Activated naive CD8-positive, alpha-beta T cell treated with anti-CD3 and anti-CD28 coated beads for 36 hours (primary cell): ENCODE measurements at regions not wholly inside any gene's neighbourhood (a gene's known extent, or its start where the extent isn't known, plus 50 kb on each side); places are given as distances from the start of the nearest gene placed in this dataset.

Experiments used
- DNase-seq: peaks from one replicate; pipeline ENCODE4 v3.0.0; 2021
- H3K27ac Mint-ChIP-seq: one replicate; pipeline ENCODE4 v1.8.0; 2022; ENCODE audit warnings: mild to moderate bottlenecking, moderate library complexity, mixed read lengths
- H3K27me3 Mint-ChIP-seq: one replicate; pipeline ENCODE4 v1.8.0; 2022; ENCODE audit warnings: mild to moderate bottlenecking, mixed read lengths
- H3K36me3 Mint-ChIP-seq: one replicate; pipeline ENCODE4 v1.8.0; 2021; ENCODE audit warnings: mild to moderate bottlenecking, mixed read lengths
- H3K4me1 Mint-ChIP-seq: one replicate; pipeline ENCODE4 v1.8.0; 2021; ENCODE audit warnings: mixed read lengths
- H3K4me3 Mint-ChIP-seq: one replicate; pipeline ENCODE4 v1.8.0; 2022; ENCODE audit warnings: mild to moderate bottlenecking, moderate library complexity, mixed read lengths
- H3K9me3 Mint-ChIP-seq: one replicate; pipeline ENCODE4 v1.8.0; 2022; ENCODE audit warnings: mixed read lengths

GRCh38 chr11:129307162-129307561 is 68.5 kb upstream of the BARX2 start:
- Mint-ChIP-seq H3K27ac (no peak overlapping the region), H3K27me3 (no peaks in the 10 kb centered on the region), H3K9me3 (no peaks in the 10 kb centered on the region), H3K4me3 (no peak overlapping the region), H3K36me3 (no peaks in the 10 kb centered on the region), H3K4me1 (no peaks in the 10 kb centered on the region)
- DNase-seq = no peak

GRCh38 chr11:129302386-129303101 is 73.1 kb upstream of the BARX2 start:
- H3K4me3 Mint-ChIP-seq = no peak overlapping the region
- peaks cover 25% of the 10 kb centered on the region for H3K27me3 Mint-ChIP-seq
- H3K27ac Mint-ChIP-seq = no peak overlapping the region
- peaks cover 4% of the 10 kb centered on the region for H3K4me1 Mint-ChIP-seq
- no peaks in the 10 kb centered on the region for H3K36me3 Mint-ChIP-seq
- no peaks in the 10 kb centered on the region for H3K9me3 Mint-ChIP-seq
- no peak for DNase-seq

DNA sequence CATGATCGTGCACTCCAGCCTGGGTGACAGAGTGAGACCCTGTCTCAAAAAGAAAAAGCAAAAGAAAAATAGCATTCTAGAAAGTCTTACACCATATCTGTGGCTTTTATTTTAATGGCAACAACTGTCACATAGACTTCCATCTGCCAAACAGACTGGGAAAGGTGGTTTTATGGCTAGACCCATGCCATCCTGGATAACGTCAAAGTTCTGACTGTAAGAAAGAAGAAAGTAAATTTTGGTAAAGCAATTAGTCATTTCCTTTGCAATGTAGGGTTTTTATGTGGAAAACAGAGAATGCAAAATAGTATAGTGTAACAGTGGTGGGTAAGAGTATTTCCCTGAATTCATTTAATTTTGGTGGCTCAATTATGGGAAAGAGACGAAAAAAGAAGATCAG is 75.5 kb upstream of the BARX2 start:
- Mint-ChIP-seq H3K27me3 (peaks cover 29% of the 10 kb centered on the region), H3K27ac (no peak overlapping the region), H3K9me3 (no peaks in the 10 kb centered on the region), H3K36me3 (no peaks in the 10 kb centered on the region), H3K4me3 (no peak overlapping the region), H3K4me1 (peaks cover 4% of the 10 kb centered on the region)
- no peak for DNase-seq

- Mint-ChIP-seq H3K27ac (no peak overlapping the region), H3K4me1 (peaks cover 4% of the 10 kb centered on the region), H3K9me3 (no peaks in the 10 kb centered on the region), H3K36me3 (no peaks in the 10 kb centered on the region), H3K27me3 (peaks cover 29% of the 10 kb centered on the region), H3K4me3 (no peak overlapping the region)
- no peak for DNase-seq
Measured at GRCh38 chr11:129298988-129299387, 76.7 kb upstream of the BARX2 start.

- H3K4me1 Mint-ChIP-seq = peaks cover 4% of the 10 kb centered on the region
- peaks cover 29% of the 10 kb centered on the region for H3K27me3 Mint-ChIP-seq
Measured at GRCh38 chr11:129295746-129296145, 79.9 kb upstream of the BARX2 start.

DNA sequence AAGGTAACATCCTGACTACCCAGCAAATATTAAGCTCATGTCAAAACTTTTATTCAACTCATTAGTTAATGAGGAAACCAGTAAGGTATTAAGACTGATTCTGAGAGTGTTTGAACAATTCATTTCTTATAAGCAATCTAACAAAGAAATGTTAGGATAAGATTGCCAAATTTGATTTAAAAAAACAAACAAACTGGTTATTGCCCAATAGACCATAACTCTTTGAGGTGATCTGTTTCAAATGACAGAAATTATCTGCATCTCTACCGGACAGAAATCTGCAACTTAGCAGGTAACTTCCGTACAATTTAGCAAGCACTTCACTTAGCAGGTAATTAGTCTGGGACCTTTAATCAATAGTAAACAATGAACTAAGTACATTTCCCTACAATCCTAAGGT is 82.9 kb upstream of the BARX2 start:
- peaks cover 17% of the 10 kb centered on the region for H3K27me3 Mint-ChIP-seq
- no peaks in the 10 kb centered on the region for H3K36me3 Mint-ChIP-seq
- no peaks in the 10 kb centered on the region for H3K4me1 Mint-ChIP-seq
- H3K4me3 Mint-ChIP-seq = no peak overlapping the region
- no peaks in the 10 kb centered on the region for H3K9me3 Mint-ChIP-seq
- H3K27ac Mint-ChIP-seq = no peak overlapping the region
- DNase-seq = no peak

More at GRCh38 chr11:129295746-129296145, 79.9 kb upstream of the BARX2 start:
- DNase-seq = no peak
- Mint-ChIP-seq H3K4me3 (no peak overlapping the region), H3K9me3 (no peaks in the 10 kb centered on the region), H3K36me3 (no peaks in the 10 kb centered on the region), H3K27ac (no peak overlapping the region)

DNA sequence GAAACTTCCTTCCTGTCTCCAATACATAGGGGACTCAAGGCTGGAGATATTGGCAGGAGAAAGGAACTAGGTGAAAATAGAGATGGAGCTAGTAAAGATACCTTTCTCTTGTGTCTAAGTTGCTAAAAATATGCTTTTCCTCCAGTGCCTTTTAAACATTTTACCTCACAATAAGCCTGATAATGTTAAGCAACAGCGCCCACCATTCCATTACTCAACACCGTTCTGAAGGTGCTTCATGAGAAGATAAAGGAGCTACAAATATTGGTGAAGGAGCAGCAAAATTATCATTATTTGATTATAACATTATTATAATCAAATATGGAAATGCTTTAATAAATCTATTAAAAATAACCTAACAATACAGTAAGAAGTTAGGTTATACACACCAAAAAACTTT is 83.6 kb upstream of the BARX2 start:
- Mint-ChIP-seq H3K36me3 (no peaks in the 10 kb centered on the region), H3K9me3 (no peaks in the 10 kb centered on the region), H3K27ac (no peak overlapping the region), H3K4me3 (no peak overlapping the region), H3K4me1 (no peaks in the 10 kb centered on the region), H3K27me3 (peaks cover 17% of the 10 kb centered on the region)
- DNase-seq = no peak

DNA sequence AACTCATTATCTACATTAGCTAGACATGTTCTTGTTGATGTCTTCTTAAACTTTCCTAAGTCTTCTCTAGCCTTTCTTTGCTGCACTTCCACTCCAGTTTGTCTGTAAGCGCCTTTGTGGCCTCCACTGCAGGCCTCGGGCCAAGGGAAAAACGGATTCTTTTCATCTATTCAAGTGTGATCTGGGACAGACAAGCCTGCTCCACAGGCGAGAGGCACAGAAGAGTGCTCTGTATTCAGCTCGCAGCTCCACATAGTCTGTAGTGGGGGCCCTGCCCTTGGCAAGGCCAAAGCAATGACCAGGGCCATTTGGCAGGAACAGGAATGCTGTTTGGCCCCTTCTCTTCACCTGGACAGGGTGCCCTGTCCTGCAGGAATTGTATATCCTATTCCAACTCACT is 84.1 kb upstream of the BARX2 start:
- no peak overlapping the region for H3K4me3 Mint-ChIP-seq

GRCh38 chr11:129290966-129291365 is 84.7 kb upstream of the BARX2 start:
- H3K27me3 Mint-ChIP-seq = peaks cover 13% of the 10 kb centered on the region
- H3K4me1 Mint-ChIP-seq = no peaks in the 10 kb centered on the region

More for the DNA sequence above, 84.1 kb upstream of the BARX2 start:
- H3K27me3 Mint-ChIP-seq = peaks cover 13% of the 10 kb centered on the region
- no peak for DNase-seq
- H3K4me1 Mint-ChIP-seq = no peaks in the 10 kb centered on the region
- no peaks in the 10 kb centered on the region for H3K36me3 Mint-ChIP-seq
- H3K27ac Mint-ChIP-seq = no peak overlapping the region
- no peaks in the 10 kb centered on the region for H3K9me3 Mint-ChIP-seq

DNA sequence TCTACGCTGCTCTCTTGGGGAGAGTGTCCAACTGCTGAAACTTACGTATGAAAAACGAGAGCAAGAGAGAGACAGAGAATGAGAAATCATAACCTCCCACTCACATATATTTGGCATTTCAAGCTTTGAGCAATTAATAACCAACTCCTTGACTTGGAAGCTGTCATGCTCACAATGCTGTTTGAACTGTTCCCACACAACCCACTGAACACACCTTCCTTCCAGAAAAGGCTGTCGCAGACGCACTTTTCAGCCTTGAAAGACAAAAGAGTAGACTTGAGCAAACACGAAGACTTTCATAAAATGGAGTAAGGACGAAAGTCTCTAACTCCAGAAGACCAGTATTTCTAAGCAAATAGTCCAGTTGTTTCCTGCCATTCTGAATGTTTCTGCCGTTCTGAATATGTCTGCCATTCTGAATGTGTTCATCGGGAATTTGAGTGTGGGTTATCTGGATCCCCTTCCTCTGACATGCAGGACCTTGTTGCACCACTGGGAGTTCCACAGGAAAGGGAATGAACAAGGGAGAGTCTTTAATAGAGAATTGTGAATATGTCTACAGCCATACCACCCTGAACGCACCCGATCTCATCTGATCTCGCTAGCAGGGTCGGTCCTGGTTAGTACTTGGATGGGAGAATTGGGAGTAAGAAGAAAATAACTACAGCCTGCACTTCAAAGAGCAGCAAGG is 86.2 kb upstream of the BARX2 start:
- H3K27ac Mint-ChIP-seq = no peak overlapping the region
- H3K4me1 Mint-ChIP-seq = no peaks in the 10 kb centered on the region
- peaks cover 13% of the 10 kb centered on the region for H3K27me3 Mint-ChIP-seq
- no peaks in the 10 kb centered on the region for H3K9me3 Mint-ChIP-seq
- no peak overlapping the region for H3K4me3 Mint-ChIP-seq
- no peaks in the 10 kb centered on the region for H3K36me3 Mint-ChIP-seq
- no peak for DNase-seq

More at GRCh38 chr11:129290966-129291365, 84.7 kb upstream of the BARX2 start:
- H3K4me3 Mint-ChIP-seq = no peak overlapping the region
- no peaks in the 10 kb centered on the region for H3K9me3 Mint-ChIP-seq
- H3K27ac Mint-ChIP-seq = no peak overlapping the region
- H3K36me3 Mint-ChIP-seq = no peaks in the 10 kb centered on the region
- DNase-seq = no peak

- Mint-ChIP-seq H3K4me1 (peaks cover 3% of the 10 kb centered on the region), H3K27me3 (peaks cover 12% of the 10 kb centered on the region)
- no peak for DNase-seq
Measured at GRCh38 chr11:129287920-129288319, 87.7 kb upstream of the BARX2 start.

DNA sequence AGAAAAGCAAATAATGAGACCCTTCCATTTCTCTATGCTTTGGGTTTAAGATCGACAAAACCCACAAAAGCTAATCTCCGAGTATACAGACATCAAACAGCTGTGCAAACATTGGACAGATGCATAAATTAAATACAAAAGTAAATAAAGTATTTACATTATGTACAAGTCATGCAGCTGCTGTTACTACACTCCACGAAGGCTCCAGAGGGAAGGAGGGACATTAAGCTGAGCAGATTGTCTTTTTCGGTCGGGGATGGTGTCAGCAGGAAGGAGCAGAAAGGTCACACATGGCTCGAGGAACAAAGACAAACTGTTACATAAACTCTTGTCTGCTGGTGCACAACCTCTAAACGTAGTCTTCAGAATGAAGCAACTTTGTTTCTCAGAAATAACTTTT is 88.8 kb upstream of the BARX2 start:
- peaks cover 12% of the 10 kb centered on the region for H3K27me3 Mint-ChIP-seq
- H3K36me3 Mint-ChIP-seq = no peaks in the 10 kb centered on the region
- H3K4me1 Mint-ChIP-seq = peaks cover 6% of the 10 kb centered on the region
- DNase-seq = no peak
- H3K4me3 Mint-ChIP-seq = no peak overlapping the region
- no peak overlapping the region for H3K27ac Mint-ChIP-seq
- no peaks in the 10 kb centered on the region for H3K9me3 Mint-ChIP-seq

More at GRCh38 chr11:129287920-129288319, 87.7 kb upstream of the BARX2 start:
- Mint-ChIP-seq H3K4me3 (no peak overlapping the region), H3K36me3 (no peaks in the 10 kb centered on the region), H3K27ac (no peak overlapping the region), H3K9me3 (no peaks in the 10 kb centered on the region)

- H3K9me3 Mint-ChIP-seq = no peaks in the 10 kb centered on the region
- no peaks in the 10 kb centered on the region for H3K36me3 Mint-ChIP-seq
- H3K4me3 Mint-ChIP-seq = no peak overlapping the region
- peaks cover 8% of the 10 kb centered on the region for H3K27me3 Mint-ChIP-seq
- H3K27ac Mint-ChIP-seq = no peak overlapping the region
- DNase-seq = no peak
- peaks cover 12% of the 10 kb centered on the region for H3K4me1 Mint-ChIP-seq
Measured at GRCh38 chr11:129285402-129285786, 90.3 kb upstream of the BARX2 start.

GRCh38 chr11:129283141-129283540 is 91.0 kb upstream of the ARHGAP32 start:
- peaks cover 20% of the 10 kb centered on the region for H3K4me1 Mint-ChIP-seq
- no peaks in the 10 kb centered on the region for H3K36me3 Mint-ChIP-seq
- DNase-seq = no peak
- H3K9me3 Mint-ChIP-seq = no peaks in the 10 kb centered on the region
- H3K27ac Mint-ChIP-seq = no peak overlapping the region
- H3K27me3 Mint-ChIP-seq = peaks cover 5% of the 10 kb centered on the region
- H3K4me3 Mint-ChIP-seq = no peak overlapping the region

GRCh38 chr11:129282634-129283033 is 90.5 kb upstream of the ARHGAP32 start:
- no peaks in the 10 kb centered on the region for H3K36me3 Mint-ChIP-seq

More at GRCh38 chr11:129282634-129283033, 90.5 kb upstream of the ARHGAP32 start:
- H3K27me3 Mint-ChIP-seq = peaks cover 11% of the 10 kb centered on the region
- no peak overlapping the region for H3K4me3 Mint-ChIP-seq
- H3K27ac Mint-ChIP-seq = no peak overlapping the region
- no peak for DNase-seq
- no peaks in the 10 kb centered on the region for H3K9me3 Mint-ChIP-seq
- peaks cover 24% of the 10 kb centered on the region for H3K4me1 Mint-ChIP-seq
